Right ventricle myocardium superior (tissue), 1 donor: ENCODE measurements at regions not wholly inside any gene's neighbourhood (a gene's known extent, or its start where the extent isn't known, plus 50 kb on each side); places are given as distances from the start of the nearest gene placed in this dataset.
A peak's percentile ranks its signal among the peaks of the same experiment; 100 is the strongest.

ENCODE experiments used
- ATAC-seq: fragments of 200-7000 bp; cut with Tn5 transposase; one replicate; pipeline ENCODE4 v1.9.1; 2020; ENCODE audit warnings: mild to moderate bottlenecking; ENCODE audit not compliant: poor library complexity
- DNase-seq: peaks from one replicate; pipeline ENCODE4 v3.0.0-alpha.2; 2020
- intact Hi-C: fragments of 100-400 bp; cut with DNase I; formaldehyde crosslinking; loops from one replicate; pipeline ENCODE4 v1.11.2; 2022
- donor health status: DM: no; HTN: yes; CAD: no; lungs with severe emphysema.

GRCh38 chr10:89829262-89829886 is 128.0 kb downstream of the KIF20B start:
- intact Hi-C loops = no loop called here
- ATAC-seq (no peak), DNase-seq (no peak)

- DNase-seq = no peak
- intact Hi-C loops = no loop called here
- ATAC-seq = peak; percentile 62
Observed at GRCh38 chr10:89829887-89830269, 128.5 kb downstream of the KIF20B start.

GRCh38 chr10:89830624-89831023 is 129.2 kb downstream of the KIF20B start:
- no peak for DNase-seq
- no peak for ATAC-seq
- intact Hi-C loops = no loop called here

GRCh38 chr10:89836840-89837164 is 135.4 kb downstream of the KIF20B start:
- DNase-seq (no peak), ATAC-seq (no peak)
- intact Hi-C loops = no loop called here

GRCh38 chr10:89837165-89838043 is 136.0 kb downstream of the KIF20B start:
- DNase-seq (peak; percentile 51), ATAC-seq (peak; percentile 63)
- intact Hi-C loops = no loop called here

GRCh38 chr10:89838044-89838615 is 136.7 kb downstream of the KIF20B start:
- DNase-seq = no peak
- no peak for ATAC-seq
- intact Hi-C loops = no loop called here

GRCh38 chr10:89845541-89846280 is 144.3 kb downstream of the KIF20B start:
- DNase-seq (no peak), ATAC-seq (no peak)
- intact Hi-C loops = no loop called here

- intact Hi-C loops = no loop called here
- ATAC-seq (no peak), DNase-seq (no peak)
Observed at GRCh38 chr10:89846281-89846630, 144.9 kb downstream of the KIF20B start.

GRCh38 chr10:89846786-89847185 is 145.4 kb downstream of the KIF20B start:
- DNase-seq (no peak), ATAC-seq (no peak)
- intact Hi-C loops = no loop called here

- no peak for ATAC-seq
- intact Hi-C loops = no loop called here
Observed at GRCh38 chr10:89852872-89853271, 151.5 kb downstream of the KIF20B start.

GRCh38 chr10:89853781-89854191 is 152.4 kb downstream of the KIF20B start:
- intact Hi-C loops = no loop called here
- ATAC-seq (no peak), DNase-seq (no peak)

More at GRCh38 chr10:89852872-89853271, 151.5 kb downstream of the KIF20B start:
- DNase-seq = no peak

GRCh38 chr10:89857431-89858042 is 156.1 kb downstream of the KIF20B start:
- DNase-seq (no peak), ATAC-seq (no peak)
- intact Hi-C loops = no loop called here

- DNase-seq (no peak), ATAC-seq (no peak)
- intact Hi-C loops = no loop called here
Observed at GRCh38 chr10:89861199-89861573, 159.8 kb downstream of the KIF20B start.

GRCh38 chr10:89861584-89862301 is 160.4 kb downstream of the KIF20B start:
- no peak for ATAC-seq
- intact Hi-C loops = no loop called here
- no peak for DNase-seq

- DNase-seq (no peak), ATAC-seq (no peak)
- intact Hi-C loops = no loop called here
Observed at GRCh38 chr10:89867964-89868363, 166.6 kb downstream of the KIF20B start.

- intact Hi-C loops = no loop called here
- DNase-seq (no peak), ATAC-seq (no peak)
Observed at GRCh38 chr10:89869180-89869579, 167.8 kb downstream of the KIF20B start.

- ATAC-seq = no peak
- intact Hi-C loops = no loop called here
- no peak for DNase-seq
Observed at GRCh38 chr10:89869592-89870156, 168.3 kb downstream of the KIF20B start.

- no peak for DNase-seq
- no peak for ATAC-seq
- intact Hi-C loops = no loop called here
Observed at GRCh38 chr10:89870936-89871335, 169.5 kb downstream of the KIF20B start.
